HG03520 (cell line): ENCODE measurements at regions not wholly inside any gene's neighbourhood (a gene's known extent, or its start where the extent isn't known, plus 50 kb on each side); places are given as distances from the start of the nearest gene placed in this dataset.

Source experiments
- ATAC-seq: cut with Tn5 transposase; IDR thresholded peaks from one replicate; pipeline ENCODE4 v1.9.1; 2021; ENCODE audit warnings: mild to moderate bottlenecking, moderate library complexity; ENCODE audit not compliant: unreplicated experiment

GRCh38 chr18:53665701-53666100, 558.8 kb downstream of the MBD2 start:
- ATAC-seq: no peak

- no peak for ATAC-seq
These were observed 559.9 kb downstream of the MBD2 start for GRCh38 chr18:53664575-53664974.

GRCh38 chr18:53660306-53660705, 564.2 kb downstream of the MBD2 start:
- no peak for ATAC-seq

GRCh38 chr18:53657257-53657656, 567.2 kb downstream of the MBD2 start:
- ATAC-seq: no peak

- no peak for ATAC-seq
These were observed 574.8 kb downstream of the MBD2 start for GRCh38 chr18:53649621-53650020.

- ATAC-seq: no peak
These were observed 579.5 kb downstream of the MBD2 start for GRCh38 chr18:53644799-53645471.

GRCh38 chr18:53639687-53640086, 584.8 kb downstream of the MBD2 start:
- ATAC-seq: no peak

GRCh38 chr18:53629337-53629736, 595.1 kb downstream of the MBD2 start:
- ATAC-seq: no peak

GRCh38 chr18:53625997-53626599, 598.4 kb downstream of the MBD2 start:
- no peak for ATAC-seq

- ATAC-seq: no peak
These were observed 613.5 kb downstream of the MBD2 start for GRCh38 chr18:53610957-53611356.

- no peak for ATAC-seq
These were observed 617.7 kb downstream of the MBD2 start for GRCh38 chr18:53606792-53607191.

- no peak for ATAC-seq
These were observed 619.3 kb downstream of the MBD2 start for GRCh38 chr18:53605198-53605597.

GRCh38 chr18:53603276-53603675, 621.2 kb downstream of the MBD2 start:
- ATAC-seq: no peak

GRCh38 chr18:53601344-53601743, 623.1 kb downstream of the MBD2 start:
- no peak for ATAC-seq

- ATAC-seq: no peak
These were observed 637.5 kb downstream of the MBD2 start for GRCh38 chr18:53586923-53587322.
